ENCODE measurements at regions not wholly inside any gene's neighbourhood (a gene's known extent, or its start where the extent isn't known, plus 50 kb on each side); places are given as distances from the start of the nearest gene placed in this dataset.
"Not testable (repeated sequence)": the region's sequence is repeated elsewhere in the genome, so short reads cannot be mapped to it uniquely, and the experiment has no call there.

GRCh38 chr16:32116533-32116932 lies 136.6 kb upstream of the TP53TG3D start:
- not testable (repeated sequence) for TF ChIP-seq FOXA1 (IDR thresholded peaks at IDR 0.05); CTCF (IDR thresholded peaks at IDR 0.05; ENCODE audit: low read depth, low read length, missing input control); MAX (IDR thresholded peaks at IDR 0.05); RAD21 (IDR thresholded peaks at IDR 0.05); JUND (IDR thresholded peaks at IDR 0.05); EGR1 (IDR thresholded peaks at IDR 0.05; ENCODE audit: low read depth in 2 of 2); REST (IDR thresholded peaks at IDR 0.05); GABPA (IDR thresholded peaks at IDR 0.05 in 1 of 2, conservative IDR thresholded peaks at IDR 0.05 in 1 of 2); TAF1 (conservative IDR thresholded peaks at IDR 0.05); HNF4A (conservative IDR thresholded peaks at IDR 0.05); ATF3 (IDR thresholded peaks at IDR 0.05); NR2F2 (IDR thresholded peaks at IDR 0.05); ZBTB33 (IDR thresholded peaks at IDR 0.05)

All from liver (tissue), 3 donors.